B cell (primary cell): ENCODE measurements at regions not wholly inside any gene's neighbourhood (a gene's known extent, or its start where the extent isn't known, plus 50 kb on each side); places are given as distances from the start of the nearest gene placed in this dataset.

Experiments
- ATAC-seq: fragments of 200-7000 bp; cut with Tn5 transposase; one replicate; pipeline ENCODE4 v1.10.0; 2021; ENCODE audit warnings: low read depth, mild to moderate bottlenecking, moderate number of reproducible peaks, moderate library complexity
- CTCF ChIA-PET: fragments of 350-600 bp; sonication (Branson Sonifier 250); formaldehyde crosslinking; loops from one replicate; lab custom pipeline; 2021; ENCODE audit warnings: antibody characterized with exemption, inconsistent platforms; lab: Charles Lee
- POLR2A ChIA-PET: fragments of 350-600 bp; sonication (Branson Sonifier 250); formaldehyde crosslinking; loops from one replicate; lab custom pipeline; 2021; ENCODE audit warnings: antibody characterized with exemption; lab: Charles Lee
- DNase-seq: peaks from one replicate; pipeline ENCODE4 v3.0.0; 2013
- H2AFZ ChIP-seq: 2 replicates; pipeline ENCODE4 v1.6.1; 2012; ENCODE audit warnings: mild to moderate bottlenecking, low read depth, low read length; ENCODE audit not compliant: insufficient read depth, poor library complexity, severe bottlenecking
- H3K27ac ChIP-seq, 2 donors: 1 replicate in 1 of 2; 2 replicates in 1 of 2; pipeline ENCODE4 v1.5.1; 2012 to 2013; ENCODE audit warnings: low read length in 2 of 2, mild to moderate bottlenecking in 2 of 2, moderate library complexity in 1 of 2
- H3K27me3 ChIP-seq, 4 experiments: fragments of 200-600 bp in 1 of 4; sonication (generic) in 1 of 4; replicated peaks in 1 of 4; 1 replicate in 2 of 4; 2 replicates in 2 of 4; pipeline versions ENCODE4 v1.6.1 to v1.7.0; 2013 to 2016; ENCODE audit warnings: low read length in 3 of 4, mild to moderate bottlenecking in 2 of 4, mixed read lengths in 1 of 4, moderate library complexity in 1 of 4; ENCODE audit not compliant: insufficient read depth in 4 of 4, control insufficient read depth in 3 of 4; ENCODE audit errors: control extremely low read depth in 1 of 4
- H3K36me3 ChIP-seq, 2 experiments: replicated peaks in 1 of 2; 1 replicate in 1 of 2; 2 replicates in 1 of 2; pipeline versions ENCODE4 v1.6.1 to v1.7.1; 2013; ENCODE audit warnings: low read length in 1 of 2; ENCODE audit not compliant: insufficient read depth in 2 of 2, control insufficient read depth in 1 of 2; ENCODE audit errors: control extremely low read depth in 1 of 2, extremely low read depth in 1 of 2
- H3K4me1 ChIP-seq, 2 donors: fragments of 200-600 bp in 1 of 2; sonication (generic) in 1 of 2; 1 replicate in 1 of 2; 2 replicates in 1 of 2; pipeline versions ENCODE4 v1.5.1 to v1.6.1; 2013 to 2017; ENCODE audit warnings: low read length in 2 of 2; ENCODE audit not compliant: control insufficient read depth in 2 of 2, insufficient read depth in 2 of 2
- H3K4me2 ChIP-seq: replicated peaks from 2 replicates; pipeline ENCODE3; 2012; ENCODE audit warnings: mild to moderate bottlenecking, low read depth, low read length; ENCODE audit not compliant: poor library complexity, severe bottlenecking
- H3K4me3 ChIP-seq, 5 experiments: fragments of 200-600 bp in 1 of 5; sonication (generic) in 1 of 5; 1 replicate in 3 of 5; 2 replicates in 2 of 5; pipeline versions ENCODE4 v1.5.1 to v1.7.0; 2011 to 2016; ENCODE audit warnings: low read length in 4 of 5, mild to moderate bottlenecking in 4 of 5, low read depth in 2 of 5, control low read depth in 1 of 5, moderate library complexity in 1 of 5; ENCODE audit not compliant: insufficient read depth in 1 of 5; ENCODE audit errors: control extremely low read depth in 1 of 5, extremely low read depth in 1 of 5
- H3K79me2 ChIP-seq: fragments of 200-600 bp; sonication (generic); one replicate; pipeline ENCODE4 v1.6.0; 2016; ENCODE audit warnings: low read length; ENCODE audit not compliant: control insufficient read depth, insufficient read depth
- H3K9ac ChIP-seq: fragments of 200-600 bp; sonication (generic); 2 replicates; pipeline ENCODE4 v1.6.1; 2017; ENCODE audit warnings: mild to moderate bottlenecking, low read length, moderate library complexity
- H3K9me3 ChIP-seq, 3 donors: one replicate each; pipeline versions ENCODE4 v1.6.1 to v1.7.1; 2013; ENCODE audit warnings: low read length in 2 of 3; ENCODE audit not compliant: control insufficient read depth in 2 of 3, insufficient read depth in 1 of 3; ENCODE audit errors: control extremely low read depth in 1 of 3
- H4K20me1 ChIP-seq: 2 replicates; pipeline ENCODE4 v1.6.0; 2012; ENCODE audit warnings: mild to moderate bottlenecking, low read length; ENCODE audit not compliant: insufficient read depth, control insufficient read depth, poor library complexity, severe bottlenecking
- H3K27ac Mint-ChIP-seq: one replicate; pipeline ENCODE4 v1.8.0; 2021; ENCODE audit warnings: mixed read lengths
- H3K27me3 Mint-ChIP-seq: one replicate; pipeline ENCODE4 v1.8.0; 2021; ENCODE audit warnings: mixed read lengths
- H3K4me1 Mint-ChIP-seq: one replicate; pipeline ENCODE4 v1.8.0; 2021; ENCODE audit warnings: mixed read lengths
- H3K4me3 Mint-ChIP-seq: one replicate; pipeline ENCODE4 v1.8.0; 2021; ENCODE audit warnings: mixed read lengths
- H3K9me3 Mint-ChIP-seq: one replicate; pipeline ENCODE4 v1.8.0; 2022; ENCODE audit warnings: mixed read lengths; ENCODE audit not compliant: insufficient read depth
- EZH2 ChIP-seq: IDR thresholded peaks from 2 replicates; pipeline ENCODE4 v1.6.1; 2012; ENCODE audit warnings: borderline replicate concordance, low read depth, mild to moderate bottlenecking, moderate library complexity, low read length; ENCODE audit not compliant: insufficient read depth, poor library complexity, severe bottlenecking
- intact Hi-C: fragments of 100-400 bp; cut with micrococcal nuclease; formaldehyde crosslinking; loops from one replicate; pipeline ENCODE4 v1.10.0; 2022
- TF ChIP-seq, protein P1 (sequence below): fragments of 200-600 bp; IDR thresholded peaks from one replicate; pipeline ENCODE4 v1.8.0; 2022; ENCODE audit warnings: antibody characterized with exemption, mild to moderate bottlenecking

DNA sequence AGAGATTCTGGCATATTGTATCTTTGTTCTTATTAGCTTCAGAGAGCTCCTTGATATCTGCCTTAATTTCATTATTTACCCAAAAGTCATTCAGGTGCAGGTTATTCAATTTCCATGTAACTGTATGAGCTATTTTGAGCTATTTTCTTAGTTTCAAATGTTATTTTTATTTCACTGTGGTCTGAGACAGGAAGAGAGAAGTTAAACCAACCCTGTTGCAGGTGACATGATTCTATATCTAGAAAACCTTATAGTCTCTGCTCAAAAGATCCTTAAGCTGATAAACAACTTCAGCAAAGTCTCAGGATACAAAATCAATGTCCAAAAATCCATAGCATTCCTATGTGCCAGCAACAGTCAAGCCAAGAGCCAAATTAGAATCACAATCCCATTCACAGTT is 1644.0 kb upstream of the B3GALT2 start:
- Histone ChIP-seq H3K4me3 (peak overlapping the region in 2 of 5 experiments; percentile 11 to 42), H3K9ac (peak overlapping the region; percentile 4), H2AFZ (peak overlapping the region; percentile 47), H3K27me3 (no peaks in the 10 kb centered on the region), H3K9me3 (peaks cover 0 to 4% (median 0%) of the 10 kb centered on the region in 3 donors), H4K20me1 (no peaks in the 10 kb centered on the region), H3K79me2 (no peaks in the 10 kb centered on the region), H3K4me1 (peaks cover 19 to 40% of the 10 kb centered on the region in 2 donors), H3K4me2 (peak overlapping the region; percentile 64), H3K27ac (peak overlapping the region; percentile 23 to 39), H3K36me3 (no peaks in the 10 kb centered on the region)
- ATAC-seq, result no peak
- H3K4me3 Mint-ChIP-seq, result peak overlapping the region; percentile 59
- intact Hi-C loops, result no loop called here
- ChIA-PET CTCF (no interaction called here), POLR2A (no interaction called here)
- peak overlapping the region; percentile 16 for H3K27ac Mint-ChIP-seq
- peaks cover 36% of the 10 kb centered on the region for H3K4me1 Mint-ChIP-seq
- TF ChIP-seq, protein P1, sequence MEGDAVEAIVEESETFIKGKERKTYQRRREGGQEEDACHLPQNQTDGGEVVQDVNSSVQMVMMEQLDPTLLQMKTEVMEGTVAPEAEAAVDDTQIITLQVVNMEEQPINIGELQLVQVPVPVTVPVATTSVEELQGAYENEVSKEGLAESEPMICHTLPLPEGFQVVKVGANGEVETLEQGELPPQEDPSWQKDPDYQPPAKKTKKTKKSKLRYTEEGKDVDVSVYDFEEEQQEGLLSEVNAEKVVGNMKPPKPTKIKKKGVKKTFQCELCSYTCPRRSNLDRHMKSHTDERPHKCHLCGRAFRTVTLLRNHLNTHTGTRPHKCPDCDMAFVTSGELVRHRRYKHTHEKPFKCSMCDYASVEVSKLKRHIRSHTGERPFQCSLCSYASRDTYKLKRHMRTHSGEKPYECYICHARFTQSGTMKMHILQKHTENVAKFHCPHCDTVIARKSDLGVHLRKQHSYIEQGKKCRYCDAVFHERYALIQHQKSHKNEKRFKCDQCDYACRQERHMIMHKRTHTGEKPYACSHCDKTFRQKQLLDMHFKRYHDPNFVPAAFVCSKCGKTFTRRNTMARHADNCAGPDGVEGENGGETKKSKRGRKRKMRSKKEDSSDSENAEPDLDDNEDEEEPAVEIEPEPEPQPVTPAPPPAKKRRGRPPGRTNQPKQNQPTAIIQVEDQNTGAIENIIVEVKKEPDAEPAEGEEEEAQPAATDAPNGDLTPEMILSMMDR, result no peak
- peaks cover 2% of the 10 kb centered on the region for H3K9me3 Mint-ChIP-seq
- DNase-seq, result peak; percentile 4
- no peaks in the 10 kb centered on the region for H3K27me3 Mint-ChIP-seq

DNA sequence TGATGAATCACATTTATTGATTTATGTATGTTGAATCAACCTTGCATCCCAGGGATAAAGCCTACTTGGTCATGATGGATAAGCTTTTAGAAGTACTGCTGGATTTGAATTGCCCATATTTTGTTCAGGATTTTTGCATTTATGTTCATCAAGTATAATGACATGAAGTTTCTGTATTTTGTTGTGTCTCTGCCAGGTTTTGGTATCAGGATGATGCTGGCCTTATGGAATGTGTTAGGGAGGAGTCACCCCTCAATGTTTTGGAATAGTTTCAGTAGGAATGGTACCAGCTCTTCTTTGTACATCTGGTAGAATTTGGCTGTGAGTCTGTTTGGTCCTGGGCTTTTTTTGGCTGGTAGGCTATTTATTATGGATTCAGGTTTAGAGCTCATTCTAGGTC is 1643.1 kb upstream of the B3GALT2 start:
- Mint-ChIP-seq H3K27ac (no peak overlapping the region), H3K4me3 (peak overlapping the region; percentile 59), H3K27me3 (no peaks in the 10 kb centered on the region), H3K9me3 (peaks cover 2% of the 10 kb centered on the region), H3K4me1 (peaks cover 36% of the 10 kb centered on the region)
- Histone ChIP-seq H3K79me2 (no peaks in the 10 kb centered on the region), H3K9me3 (peaks cover 0 to 4% (median 0%) of the 10 kb centered on the region in 3 donors), H3K4me2 (no peak overlapping the region), H3K27me3 (no peaks in the 10 kb centered on the region), H3K27ac (peak overlapping the region; percentile 23 to 39), H3K36me3 (no peaks in the 10 kb centered on the region), H4K20me1 (no peaks in the 10 kb centered on the region), H3K9ac (no peak overlapping the region), H3K4me3 (no peak overlapping the region), H2AFZ (no peak overlapping the region), H3K4me1 (peaks cover 19 to 40% of the 10 kb centered on the region in 2 donors)
- no peak for DNase-seq
- ChIA-PET POLR2A (no interaction called here), CTCF (no interaction called here)
- intact Hi-C loops, result no loop called here
- TF ChIP-seq, protein P1, result no peak
- no peak for TF ChIP-seq EZH2
- no peak for ATAC-seq
